ENCODE measurements at regions not wholly inside any gene's neighbourhood (a gene's known extent, or its start where the extent isn't known, plus 50 kb on each side); places are given as distances from the start of the nearest gene placed in this dataset.

GRCh38 chr4:138670681-138671080, 344.9 kb upstream of the NOCT start:
- TF ChIP-seq POLR2AphosphoS5 (IDR thresholded peaks at IDR 0.05) = no peak
- TF ChIP-seq CTCF (IDR thresholded peaks at IDR 0.05) = no peak
- TF ChIP-seq POLR2A (IDR thresholded peaks at IDR 0.05) = no peak
- H3K4me1 ChIP-seq = no peaks in the 10 kb centered on the region
- DNase-seq (ENCODE audit: low spot score in 2 of 2) = no peak

DNA sequence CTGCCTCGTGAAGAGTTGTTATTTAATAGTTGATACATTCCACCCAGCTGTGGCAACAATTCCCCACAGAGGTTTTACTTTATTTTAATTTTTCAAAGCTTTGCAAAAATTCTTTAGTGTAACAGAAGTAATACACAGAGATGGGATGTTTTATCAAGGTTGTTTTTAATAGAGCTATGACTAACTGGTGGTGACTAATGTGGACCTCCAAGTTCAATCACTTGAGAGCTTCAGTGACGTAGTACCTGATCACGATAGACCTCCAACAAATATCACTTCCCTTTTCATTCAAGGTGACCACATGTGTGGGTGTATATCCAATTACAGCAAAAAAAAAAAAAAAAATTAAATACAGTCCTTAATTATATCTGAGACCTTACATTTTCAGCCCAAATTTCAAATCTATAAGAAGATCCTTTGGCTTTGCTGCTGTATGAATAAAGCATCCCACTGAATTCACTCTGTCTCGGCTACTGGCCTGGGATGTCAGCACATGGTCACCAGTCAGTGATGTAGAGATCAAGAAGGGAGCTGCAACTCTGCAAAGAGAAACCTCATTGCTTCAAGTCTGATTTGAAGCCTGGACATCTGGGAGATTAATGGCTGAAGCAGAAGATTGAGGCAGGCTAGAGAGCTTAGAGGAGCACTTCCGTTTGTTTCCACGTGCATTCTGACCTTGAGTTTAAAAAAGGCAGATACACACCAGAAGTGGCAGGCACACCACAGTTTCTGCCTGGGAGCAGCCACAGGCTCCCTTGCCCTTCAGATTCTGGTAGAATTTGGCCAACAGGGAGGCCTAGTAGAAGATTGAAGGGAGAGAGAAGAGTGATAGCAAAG, 345.9 kb upstream of the NOCT start:
- Histone ChIP-seq H3K9me3 (no peaks in the 10 kb centered on the region), H3K4me3 (no peak overlapping the region), H3K36me3 (no peaks in the 10 kb centered on the region), H3K4me1 (no peaks in the 10 kb centered on the region), H3K27ac (no peak overlapping the region), H3K27me3 (no peaks in the 10 kb centered on the region)
- DNase-seq (ENCODE audit: low spot score in 2 of 2) = no peak
- TF ChIP-seq POLR2AphosphoS5 (IDR thresholded peaks at IDR 0.05) = no peak
- intact Hi-C loops (cut with DNase I; ENCODE audit: low total_unique reads) = no loop called here

More at GRCh38 chr4:138670681-138671080, 344.9 kb upstream of the NOCT start:
- Histone ChIP-seq H3K9me3 (no peaks in the 10 kb centered on the region), H3K4me3 (no peak overlapping the region), H3K36me3 (no peaks in the 10 kb centered on the region), H3K27ac (no peak overlapping the region), H3K27me3 (no peaks in the 10 kb centered on the region)
- intact Hi-C loops (cut with DNase I; ENCODE audit: low total_unique reads) = no loop called here

DNA sequence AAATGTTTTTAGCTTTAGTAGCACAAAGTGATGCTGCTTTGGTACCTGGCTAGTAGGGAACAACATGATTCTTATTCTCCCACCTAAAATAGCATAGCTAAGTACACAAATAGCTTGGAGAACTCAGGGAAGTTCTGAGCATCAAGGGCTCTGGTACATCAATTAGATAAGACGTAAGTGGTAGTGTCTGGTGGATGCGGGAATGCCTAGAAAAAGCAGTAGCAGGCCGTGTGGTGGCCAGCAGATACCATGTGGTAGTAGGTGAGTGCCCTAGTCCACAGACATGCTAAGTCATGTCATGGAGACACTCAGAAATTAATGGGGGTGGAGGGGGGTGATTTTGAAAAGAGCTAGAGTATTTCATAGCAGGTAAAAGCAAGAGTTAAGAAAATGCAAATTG, 347.3 kb upstream of the NOCT start:
- no peaks in the 10 kb centered on the region for H3K36me3 ChIP-seq
- no peak for DNase-seq (ENCODE audit: low spot score in 2 of 2)
- H3K4me1 ChIP-seq = no peaks in the 10 kb centered on the region
- no peaks in the 10 kb centered on the region for H3K27me3 ChIP-seq
- TF ChIP-seq POLR2A (IDR thresholded peaks at IDR 0.05) (no peak), POLR2AphosphoS5 (IDR thresholded peaks at IDR 0.05) (no peak), CTCF (IDR thresholded peaks at IDR 0.05) (no peak)
- no peak overlapping the region for H3K4me3 ChIP-seq
- intact Hi-C loops (cut with DNase I; ENCODE audit: low total_unique reads) = no loop called here
- no peak overlapping the region for H3K27ac ChIP-seq
- H3K9me3 ChIP-seq = no peaks in the 10 kb centered on the region

- intact Hi-C loops (cut with DNase I; ENCODE audit: low total_unique reads) = no loop called here
- DNase-seq (ENCODE audit: low spot score in 2 of 2) = no peak
- Histone ChIP-seq H3K27me3 (no peaks in the 10 kb centered on the region), H3K27ac (no peak overlapping the region), H3K4me3 (no peak overlapping the region), H3K36me3 (no peaks in the 10 kb centered on the region), H3K4me1 (no peaks in the 10 kb centered on the region), H3K9me3 (no peaks in the 10 kb centered on the region)
- no peak for TF ChIP-seq CTCF (IDR thresholded peaks at IDR 0.05)
- no peak for TF ChIP-seq POLR2A (IDR thresholded peaks at IDR 0.05)
- TF ChIP-seq POLR2AphosphoS5 (IDR thresholded peaks at IDR 0.05) = no peak
These were observed 349.2 kb upstream of the NOCT start for GRCh38 chr4:138666366-138666765.

DNA sequence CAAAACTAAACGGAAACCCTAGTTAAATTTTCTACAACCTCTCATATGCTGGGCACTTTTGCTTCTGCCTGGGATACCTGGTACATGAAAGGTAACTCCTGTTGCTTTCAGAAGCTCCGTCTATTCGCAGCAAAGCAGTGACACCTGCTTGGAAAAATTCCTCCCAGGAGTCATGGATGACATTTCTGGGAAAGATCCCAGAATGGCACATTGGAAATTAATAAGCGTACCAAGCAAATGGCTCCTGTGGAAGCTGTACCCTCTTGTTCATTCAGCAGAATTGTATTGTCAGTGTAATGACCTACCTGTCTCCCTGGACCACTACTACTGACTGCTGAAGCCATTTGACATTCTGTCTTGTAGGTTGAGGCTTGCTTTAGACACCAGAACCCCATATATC, 349.7 kb upstream of the NOCT start:
- Histone ChIP-seq H3K4me3 (no peak overlapping the region), H3K4me1 (no peaks in the 10 kb centered on the region), H3K27ac (no peak overlapping the region), H3K9me3 (no peaks in the 10 kb centered on the region), H3K36me3 (no peaks in the 10 kb centered on the region), H3K27me3 (no peaks in the 10 kb centered on the region)
- intact Hi-C loops (cut with DNase I; ENCODE audit: low total_unique reads) = no loop called here
- TF ChIP-seq POLR2A (IDR thresholded peaks at IDR 0.05) (no peak), CTCF (IDR thresholded peaks at IDR 0.05) (no peak), POLR2AphosphoS5 (IDR thresholded peaks at IDR 0.05) (no peak)
- DNase-seq (ENCODE audit: low spot score in 2 of 2) = no peak
